ENCODE measurements at regions not wholly inside any gene's neighbourhood (a gene's known extent, or its start where the extent isn't known, plus 50 kb on each side); places are given as distances from the start of the nearest gene placed in this dataset.

GRCh38 chr2:5148392-5149085, 543.6 kb upstream of the SOX11 start:
- Histone ChIP-seq H3K9me3 (replicated peaks; ENCODE audit: control insufficient read depth, insufficient read depth, low read length) (no peaks in the 10 kb centered on the region), H3K4me3 (no peak overlapping the region), H3K4me1 (ENCODE audit: control insufficient read depth, insufficient read depth, low read length) (no peaks in the 10 kb centered on the region), H4K20me1 (ENCODE audit: control insufficient read depth, insufficient read depth) (no peaks in the 10 kb centered on the region), H3K27me3 (replicated peaks in 1 of 2; ENCODE audit: control insufficient read depth in 2 of 2, insufficient read depth in 2 of 2, low read length in 1 of 2) (no peaks in the 10 kb centered on the region), H3K4me2 (ENCODE audit: control insufficient read depth, insufficient read depth) (no peak overlapping the region), H3K9ac (ENCODE audit: control insufficient read depth, insufficient read depth, low read length) (no peak overlapping the region), H2AFZ (ENCODE audit: control insufficient read depth, low read depth, low read length) (no peak overlapping the region), H3K36me3 (ENCODE audit: control insufficient read depth in 2 of 2, insufficient read depth in 2 of 2, low read length in 1 of 2) (no peaks in the 10 kb centered on the region), H3K79me2 (ENCODE audit: control insufficient read depth, insufficient read depth, low read length) (no peaks in the 10 kb centered on the region), H3K27ac (ENCODE audit: control insufficient read depth, insufficient read depth) (no peak overlapping the region)
- no peak for TF ChIP-seq NR2C1 (IDR thresholded peaks at IDR 0.05)
- TF ChIP-seq ZNF592 (IDR thresholded peaks at IDR 0.05) = no peak
- TF ChIP-seq IKZF2 (IDR thresholded peaks at IDR 0.05) = no peak
- no peak for TF ChIP-seq BHLHE40 (IDR thresholded peaks at IDR 0.05; ENCODE audit: borderline replicate concordance in 1 of 2, low read depth in 2 of 2, low read length in 1 of 2)
- no peak for TF ChIP-seq NR2F1 (conservative IDR thresholded peaks at IDR 0.05)
- TF ChIP-seq NFXL1 (IDR thresholded peaks at IDR 0.05; ENCODE audit: borderline replicate concordance) = no peak
- no peak for TF ChIP-seq SPI1 (IDR thresholded peaks at IDR 0.05; ENCODE audit: borderline replicate concordance, insufficient read depth, low read depth, low read length)
- TF ChIP-seq HDAC6 (IDR thresholded peaks at IDR 0.05; ENCODE audit: unreplicated experiment) = no peak
- no peak for TF ChIP-seq ZNF622 (IDR thresholded peaks at IDR 0.05)
- TF ChIP-seq RUNX3 (IDR thresholded peaks at IDR 0.05; ENCODE audit: low read length) = no peak
- TF ChIP-seq ETV6 (conservative IDR thresholded peaks at IDR 0.05 in 1 of 2, IDR thresholded peaks at IDR 0.05 in 1 of 2; ENCODE audit: borderline replicate concordance in 1 of 2, low read depth in 1 of 2) = no peak
- no peak for TF ChIP-seq RCOR1 (conservative IDR thresholded peaks at IDR 0.05; ENCODE audit: low read depth, low read length)
- TF ChIP-seq POLR2AphosphoS2 (IDR thresholded peaks at IDR 0.05; ENCODE audit: low read depth, low read length) = no peak
- CTCF ChIA-PET = no interaction called here
- FAIRE-seq (no peak), DNase-seq (ENCODE audit: low read depth, low spot score) (no peak), ATAC-seq (no peak)
- no TSS peak for BruUV-seq (replicated peaks)
- RAD21 ChIA-PET (ENCODE audit: unreplicated experiment) = no interaction called here
- intact Hi-C loops (cut with micrococcal nuclease; ENCODE audit: unreplicated experiment) (no loop called here), in situ Hi-C loops (cut with MboI) (no loop called here)
- SMC1A ChIA-PET (ENCODE audit: uncharacterized antibody, unreplicated experiment) = interaction anchor here (0.6 kb wide), 1 partner anchor 274 kb away, joined by 3 read pairs; no protein-coding TSS in a partner anchor
- POLR2A ChIA-PET = no interaction called here
- WGBS (ENCODE audit: insufficient coverage, insufficient replicate concordance, low lambda C conversion rate, missing lambda C conversion rate) = 21% methylated on average over 5 of the region's 5 CpGs

All from GM12878 (cell line).